ENCODE measurements at regions not wholly inside any gene's neighbourhood (a gene's known extent, or its start where the extent isn't known, plus 50 kb on each side); places are given as distances from the start of the nearest gene placed in this dataset.
A peak's percentile ranks its signal among the peaks of the same experiment; 100 is the strongest.

GRCh38 chr11:134761386-134761785 lies 349.3 kb upstream of the B3GAT1 start:
- H3K4me3 ChIP-seq = no peak overlapping the region
- no peak overlapping the region for H3K27ac ChIP-seq
- WGBS, 2 donors = 81 to 89% methylated on average over 12 of the region's 12 CpGs
- no peaks in the 10 kb centered on the region for H3K9me3 ChIP-seq
- DNase-seq (peak in 1 of 2 donors; percentile 45), ATAC-seq (ENCODE audit: low FRiP score in 2 of 2) (no peak)
- no peaks in the 10 kb centered on the region for H3K4me1 ChIP-seq
- no peaks in the 10 kb centered on the region for H3K27me3 ChIP-seq
- no peaks in the 10 kb centered on the region for H3K36me3 ChIP-seq
- TF ChIP-seq POLR2AphosphoS5 (IDR thresholded peaks at IDR 0.05) = no peak
- TF ChIP-seq, protein P1, sequence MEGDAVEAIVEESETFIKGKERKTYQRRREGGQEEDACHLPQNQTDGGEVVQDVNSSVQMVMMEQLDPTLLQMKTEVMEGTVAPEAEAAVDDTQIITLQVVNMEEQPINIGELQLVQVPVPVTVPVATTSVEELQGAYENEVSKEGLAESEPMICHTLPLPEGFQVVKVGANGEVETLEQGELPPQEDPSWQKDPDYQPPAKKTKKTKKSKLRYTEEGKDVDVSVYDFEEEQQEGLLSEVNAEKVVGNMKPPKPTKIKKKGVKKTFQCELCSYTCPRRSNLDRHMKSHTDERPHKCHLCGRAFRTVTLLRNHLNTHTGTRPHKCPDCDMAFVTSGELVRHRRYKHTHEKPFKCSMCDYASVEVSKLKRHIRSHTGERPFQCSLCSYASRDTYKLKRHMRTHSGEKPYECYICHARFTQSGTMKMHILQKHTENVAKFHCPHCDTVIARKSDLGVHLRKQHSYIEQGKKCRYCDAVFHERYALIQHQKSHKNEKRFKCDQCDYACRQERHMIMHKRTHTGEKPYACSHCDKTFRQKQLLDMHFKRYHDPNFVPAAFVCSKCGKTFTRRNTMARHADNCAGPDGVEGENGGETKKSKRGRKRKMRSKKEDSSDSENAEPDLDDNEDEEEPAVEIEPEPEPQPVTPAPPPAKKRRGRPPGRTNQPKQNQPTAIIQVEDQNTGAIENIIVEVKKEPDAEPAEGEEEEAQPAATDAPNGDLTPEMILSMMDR (IDR thresholded peaks at IDR 0.05) = no peak
- TF ChIP-seq EP300 (IDR thresholded peaks at IDR 0.05) = no peak
- no peak for TF ChIP-seq POLR2A (IDR thresholded peaks at IDR 0.05)

DNA sequence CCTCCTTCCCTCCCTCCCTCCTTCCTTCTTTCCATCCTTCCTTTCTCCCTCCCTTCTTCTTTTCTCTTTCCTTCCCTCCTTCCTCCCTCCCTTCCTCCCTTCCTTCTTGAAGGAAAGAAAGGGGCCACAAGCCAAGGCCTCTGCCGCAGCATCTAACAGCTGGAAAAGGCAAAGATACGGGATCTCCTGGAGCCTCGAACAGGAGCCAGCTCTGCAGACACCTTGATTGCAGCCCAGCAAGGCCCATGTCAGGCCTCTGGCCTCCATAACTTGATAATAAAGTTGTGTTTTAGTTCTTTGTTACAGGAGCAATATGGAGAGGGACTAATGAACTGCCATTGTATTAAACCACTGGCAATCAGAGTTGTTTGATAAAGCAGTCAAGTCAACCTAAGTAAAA lies 348.9 kb upstream of the B3GAT1 start:
- Histone ChIP-seq H3K27ac (no peak overlapping the region), H3K4me3 (no peak overlapping the region), H3K9me3 (no peaks in the 10 kb centered on the region), H3K36me3 (no peaks in the 10 kb centered on the region), H3K27me3 (no peaks in the 10 kb centered on the region), H3K4me1 (no peaks in the 10 kb centered on the region)
- ATAC-seq (ENCODE audit: low FRiP score in 2 of 2) = no peak
- TF ChIP-seq POLR2A (IDR thresholded peaks at IDR 0.05) (no peak), EP300 (IDR thresholded peaks at IDR 0.05) (no peak), POLR2AphosphoS5 (IDR thresholded peaks at IDR 0.05) (no peak)
- TF ChIP-seq, protein P1 (IDR thresholded peaks at IDR 0.05) = no peak
- no peak for DNase-seq
- 49 to 90% methylated on average over 2 to 3 of the region's 3 CpGs for WGBS, 2 donors

GRCh38 chr11:134760299-134760698 lies 348.3 kb upstream of the B3GAT1 start:
- Histone ChIP-seq H3K27ac (no peak overlapping the region), H3K4me1 (no peaks in the 10 kb centered on the region), H3K4me3 (no peak overlapping the region), H3K9me3 (no peaks in the 10 kb centered on the region), H3K36me3 (no peaks in the 10 kb centered on the region), H3K27me3 (no peaks in the 10 kb centered on the region)
- DNase-seq = peak in 1 of 2 donors; percentile 50
- TF ChIP-seq EP300 (IDR thresholded peaks at IDR 0.05) = no peak
- TF ChIP-seq, protein P1 (IDR thresholded peaks at IDR 0.05) = no peak
- TF ChIP-seq POLR2A (IDR thresholded peaks at IDR 0.05) = no peak
- TF ChIP-seq POLR2AphosphoS5 (IDR thresholded peaks at IDR 0.05) = no peak
- 77 to 89% methylated on average over 7 of the region's 12 CpGs for WGBS, 2 donors
- no peak for ATAC-seq (ENCODE audit: low FRiP score in 2 of 2)

DNA sequence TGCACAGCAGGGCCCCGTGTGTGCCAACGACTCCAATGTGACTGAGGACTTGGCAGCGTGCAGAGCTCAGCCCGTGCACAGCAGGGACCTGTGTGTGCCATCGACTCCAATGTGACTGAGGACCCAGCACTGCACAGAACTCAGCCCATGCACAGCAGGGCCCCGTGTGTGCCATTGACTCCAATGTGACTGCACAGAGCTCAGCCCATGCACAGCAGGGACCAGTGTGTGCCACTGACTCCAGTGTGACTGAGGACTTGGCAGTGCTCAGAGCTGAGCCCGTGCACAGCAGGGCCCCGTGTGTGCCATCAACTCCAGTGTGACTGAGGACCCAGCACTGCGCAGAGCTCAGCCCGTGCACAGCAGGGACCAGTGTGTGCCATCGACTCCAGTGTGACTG lies 347.8 kb upstream of the B3GAT1 start:
- TF ChIP-seq POLR2A (IDR thresholded peaks at IDR 0.05) (no peak), EP300 (IDR thresholded peaks at IDR 0.05) (no peak), POLR2AphosphoS5 (IDR thresholded peaks at IDR 0.05) (no peak)
- TF ChIP-seq, protein P1 (IDR thresholded peaks at IDR 0.05) = no peak
- DNase-seq (peak in 1 of 2 donors; percentile 42), ATAC-seq (ENCODE audit: low FRiP score in 2 of 2) (no peak)
- no peak overlapping the region for H3K27ac ChIP-seq
- no peaks in the 10 kb centered on the region for H3K27me3 ChIP-seq
- no peak overlapping the region for H3K4me3 ChIP-seq
- WGBS, 2 donors = 61% methylated on average over 2 to 7 of the region's 11 CpGs
- no peaks in the 10 kb centered on the region for H3K9me3 ChIP-seq
- no peaks in the 10 kb centered on the region for H3K36me3 ChIP-seq
- no peaks in the 10 kb centered on the region for H3K4me1 ChIP-seq

DNA sequence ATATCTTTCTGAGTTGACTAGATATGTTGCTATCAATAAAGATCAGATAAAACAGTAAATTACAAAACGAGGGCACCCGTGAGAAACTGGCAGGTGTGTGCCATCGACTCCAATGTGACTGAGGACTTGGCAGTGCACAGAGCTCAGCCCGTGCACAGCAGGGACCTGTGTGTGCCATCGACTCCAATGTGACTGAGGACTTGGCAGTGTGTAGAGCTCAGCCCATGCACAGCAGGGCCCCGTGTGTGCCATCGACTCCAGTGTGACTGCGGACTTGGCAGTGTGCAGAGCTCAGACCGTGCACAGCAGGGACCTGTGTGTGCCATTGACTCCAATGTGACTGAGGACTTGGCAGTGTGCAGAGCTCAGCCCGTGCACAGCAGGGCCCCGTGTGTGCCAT lies 347.2 kb upstream of the B3GAT1 start:
- Histone ChIP-seq H3K36me3 (no peaks in the 10 kb centered on the region), H3K4me1 (no peaks in the 10 kb centered on the region), H3K4me3 (no peak overlapping the region), H3K27ac (no peak overlapping the region), H3K9me3 (no peaks in the 10 kb centered on the region), H3K27me3 (no peaks in the 10 kb centered on the region)
- ATAC-seq (ENCODE audit: low FRiP score in 2 of 2) = no peak
- DNase-seq = peak in 1 of 2 donors; percentile 25
- 83 to 87% methylated on average over 8 to 10 of the region's 11 CpGs for WGBS, 2 donors
- TF ChIP-seq, protein P1 (IDR thresholded peaks at IDR 0.05) = no peak
- TF ChIP-seq POLR2AphosphoS5 (IDR thresholded peaks at IDR 0.05) = no peak
